ENCODE measurements at regions not wholly inside any gene's neighbourhood (a gene's known extent, or its start where the extent isn't known, plus 50 kb on each side); places are given as distances from the start of the nearest gene placed in this dataset.

DNA sequence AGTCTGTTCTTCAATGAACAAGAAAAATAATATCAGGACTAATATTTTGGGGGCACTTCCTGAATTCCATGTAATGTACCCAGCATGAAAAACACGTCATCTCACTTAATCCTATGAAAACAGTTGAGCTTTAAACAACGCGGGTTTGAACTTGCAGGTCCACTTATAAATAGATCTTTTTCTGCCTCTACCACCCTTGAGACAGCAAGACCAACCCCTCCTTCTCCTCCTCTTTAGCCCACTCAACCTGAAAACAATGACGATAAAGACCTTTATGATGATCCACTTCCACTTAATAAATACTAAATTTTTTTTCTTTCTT, 203.9 kb upstream of the KRR1 start (continued):
- TF ChIP-seq ZBTB43 (CRISPR knock-in tag; IDR thresholded peaks at IDR 0.05), result no peak

GRCh38 chr12:75714462-75715322, 203.3 kb upstream of the KRR1 start:
- Mint-ChIP-seq H3K27ac (no peak overlapping the region), H3K36me3 (no peaks in the 10 kb centered on the region), H3K4me1 (peaks cover 44% of the 10 kb centered on the region), H3K27me3 (ENCODE audit: low read depth) (peaks cover 7% of the 10 kb centered on the region; the same call in 1 of the 2 replicates), H3K9me3 (0 out of 2 replicates have a peak, but pooled peaks cover 6% of the 10 kb centered on the region), H3K4me3 (no peak overlapping the region)
- no peak for ATAC-seq
- CTCF ChIA-PET, result no interaction called here
- POLR2A ChIA-PET, result no interaction called here
- DNase-seq (ENCODE audit: low spot score), result no peak
- TF ChIP-seq RORB (CRISPR knock-in tag; IDR thresholded peaks at IDR 0.05), result no peak
- TF ChIP-seq, protein P1, sequence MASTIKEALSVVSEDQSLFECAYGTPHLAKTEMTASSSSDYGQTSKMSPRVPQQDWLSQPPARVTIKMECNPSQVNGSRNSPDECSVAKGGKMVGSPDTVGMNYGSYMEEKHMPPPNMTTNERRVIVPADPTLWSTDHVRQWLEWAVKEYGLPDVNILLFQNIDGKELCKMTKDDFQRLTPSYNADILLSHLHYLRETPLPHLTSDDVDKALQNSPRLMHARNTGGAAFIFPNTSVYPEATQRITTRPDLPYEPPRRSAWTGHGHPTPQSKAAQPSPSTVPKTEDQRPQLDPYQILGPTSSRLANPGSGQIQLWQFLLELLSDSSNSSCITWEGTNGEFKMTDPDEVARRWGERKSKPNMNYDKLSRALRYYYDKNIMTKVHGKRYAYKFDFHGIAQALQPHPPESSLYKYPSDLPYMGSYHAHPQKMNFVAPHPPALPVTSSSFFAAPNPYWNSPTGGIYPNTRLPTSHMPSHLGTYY (CRISPR knock-in tag; IDR thresholded peaks at IDR 0.05), result no peak
- no peak for TF ChIP-seq ATF2 (CRISPR knock-in tag; IDR thresholded peaks at IDR 0.05; ENCODE audit: borderline replicate concordance, low read depth)
- no peak for TF ChIP-seq NFATC4 (CRISPR knock-in tag; IDR thresholded peaks at IDR 0.05)
- TF ChIP-seq, protein P2, sequence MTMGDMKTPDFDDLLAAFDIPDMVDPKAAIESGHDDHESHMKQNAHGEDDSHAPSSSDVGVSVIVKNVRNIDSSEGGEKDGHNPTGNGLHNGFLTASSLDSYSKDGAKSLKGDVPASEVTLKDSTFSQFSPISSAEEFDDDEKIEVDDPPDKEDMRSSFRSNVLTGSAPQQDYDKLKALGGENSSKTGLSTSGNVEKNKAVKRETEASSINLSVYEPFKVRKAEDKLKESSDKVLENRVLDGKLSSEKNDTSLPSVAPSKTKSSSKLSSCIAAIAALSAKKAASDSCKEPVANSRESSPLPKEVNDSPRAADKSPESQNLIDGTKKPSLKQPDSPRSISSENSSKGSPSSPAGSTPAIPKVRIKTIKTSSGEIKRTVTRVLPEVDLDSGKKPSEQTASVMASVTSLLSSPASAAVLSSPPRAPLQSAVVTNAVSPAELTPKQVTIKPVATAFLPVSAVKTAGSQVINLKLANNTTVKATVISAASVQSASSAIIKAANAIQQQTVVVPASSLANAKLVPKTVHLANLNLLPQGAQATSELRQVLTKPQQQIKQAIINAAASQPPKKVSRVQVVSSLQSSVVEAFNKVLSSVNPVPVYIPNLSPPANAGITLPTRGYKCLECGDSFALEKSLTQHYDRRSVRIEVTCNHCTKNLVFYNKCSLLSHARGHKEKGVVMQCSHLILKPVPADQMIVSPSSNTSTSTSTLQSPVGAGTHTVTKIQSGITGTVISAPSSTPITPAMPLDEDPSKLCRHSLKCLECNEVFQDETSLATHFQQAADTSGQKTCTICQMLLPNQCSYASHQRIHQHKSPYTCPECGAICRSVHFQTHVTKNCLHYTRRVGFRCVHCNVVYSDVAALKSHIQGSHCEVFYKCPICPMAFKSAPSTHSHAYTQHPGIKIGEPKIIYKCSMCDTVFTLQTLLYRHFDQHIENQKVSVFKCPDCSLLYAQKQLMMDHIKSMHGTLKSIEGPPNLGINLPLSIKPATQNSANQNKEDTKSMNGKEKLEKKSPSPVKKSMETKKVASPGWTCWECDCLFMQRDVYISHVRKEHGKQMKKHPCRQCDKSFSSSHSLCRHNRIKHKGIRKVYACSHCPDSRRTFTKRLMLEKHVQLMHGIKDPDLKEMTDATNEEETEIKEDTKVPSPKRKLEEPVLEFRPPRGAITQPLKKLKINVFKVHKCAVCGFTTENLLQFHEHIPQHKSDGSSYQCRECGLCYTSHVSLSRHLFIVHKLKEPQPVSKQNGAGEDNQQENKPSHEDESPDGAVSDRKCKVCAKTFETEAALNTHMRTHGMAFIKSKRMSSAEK (CRISPR knock-in tag; IDR thresholded peaks at IDR 0.05; ENCODE audit: borderline replicate concordance), result no peak
- TF ChIP-seq NR2C2 (CRISPR knock-in tag; IDR thresholded peaks at IDR 0.05), result no peak
- TF ChIP-seq, protein P3, sequence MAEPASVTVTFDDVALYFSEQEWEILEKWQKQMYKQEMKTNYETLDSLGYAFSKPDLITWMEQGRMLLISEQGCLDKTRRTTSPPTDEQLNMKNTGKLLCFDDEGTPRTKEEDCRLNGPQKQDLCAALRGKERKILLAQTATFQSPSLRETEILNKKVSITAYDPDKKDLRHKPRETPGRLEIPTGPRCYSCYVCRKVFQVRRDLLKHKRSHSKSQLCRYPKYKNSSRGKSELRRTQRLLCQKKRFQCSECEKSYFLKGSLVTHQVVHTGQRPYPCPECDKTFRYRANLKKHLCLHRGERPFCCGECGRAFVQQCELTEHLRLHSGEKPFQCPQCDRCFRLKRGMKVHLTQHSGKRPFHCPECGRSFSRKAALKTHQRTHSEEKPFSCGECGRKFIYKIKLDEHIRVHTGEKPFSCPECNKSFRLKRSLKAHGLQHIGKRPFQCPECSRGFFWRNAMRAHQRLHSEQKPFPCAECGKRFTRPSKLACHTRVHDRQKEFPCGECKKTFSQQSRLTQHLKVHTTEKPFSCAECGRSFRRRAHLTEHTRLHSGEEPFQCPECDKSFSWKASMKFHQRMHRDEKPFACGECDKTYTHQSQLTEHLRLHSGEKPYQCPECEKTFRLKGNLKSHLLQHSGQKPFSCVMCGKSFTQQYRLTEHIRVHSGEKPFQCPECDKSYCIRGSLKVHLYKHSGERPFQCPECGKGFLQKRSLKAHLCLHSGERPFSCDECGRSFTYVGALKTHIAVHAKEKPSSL (CRISPR knock-in tag; conservative IDR thresholded peaks at IDR 0.05), result no peak
- no peak for TF ChIP-seq GABPB1 (CRISPR knock-in tag; IDR thresholded peaks at IDR 0.05)
- TF ChIP-seq, protein P4, sequence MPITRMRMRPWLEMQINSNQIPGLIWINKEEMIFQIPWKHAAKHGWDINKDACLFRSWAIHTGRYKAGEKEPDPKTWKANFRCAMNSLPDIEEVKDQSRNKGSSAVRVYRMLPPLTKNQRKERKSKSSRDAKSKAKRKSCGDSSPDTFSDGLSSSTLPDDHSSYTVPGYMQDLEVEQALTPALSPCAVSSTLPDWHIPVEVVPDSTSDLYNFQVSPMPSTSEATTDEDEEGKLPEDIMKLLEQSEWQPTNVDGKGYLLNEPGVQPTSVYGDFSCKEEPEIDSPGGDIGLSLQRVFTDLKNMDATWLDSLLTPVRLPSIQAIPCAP (CRISPR knock-in tag; IDR thresholded peaks at IDR 0.05), result no peak
- no peak for TF ChIP-seq AR (CRISPR knock-in tag; IDR thresholded peaks at IDR 0.05)
- TF ChIP-seq, protein P5, sequence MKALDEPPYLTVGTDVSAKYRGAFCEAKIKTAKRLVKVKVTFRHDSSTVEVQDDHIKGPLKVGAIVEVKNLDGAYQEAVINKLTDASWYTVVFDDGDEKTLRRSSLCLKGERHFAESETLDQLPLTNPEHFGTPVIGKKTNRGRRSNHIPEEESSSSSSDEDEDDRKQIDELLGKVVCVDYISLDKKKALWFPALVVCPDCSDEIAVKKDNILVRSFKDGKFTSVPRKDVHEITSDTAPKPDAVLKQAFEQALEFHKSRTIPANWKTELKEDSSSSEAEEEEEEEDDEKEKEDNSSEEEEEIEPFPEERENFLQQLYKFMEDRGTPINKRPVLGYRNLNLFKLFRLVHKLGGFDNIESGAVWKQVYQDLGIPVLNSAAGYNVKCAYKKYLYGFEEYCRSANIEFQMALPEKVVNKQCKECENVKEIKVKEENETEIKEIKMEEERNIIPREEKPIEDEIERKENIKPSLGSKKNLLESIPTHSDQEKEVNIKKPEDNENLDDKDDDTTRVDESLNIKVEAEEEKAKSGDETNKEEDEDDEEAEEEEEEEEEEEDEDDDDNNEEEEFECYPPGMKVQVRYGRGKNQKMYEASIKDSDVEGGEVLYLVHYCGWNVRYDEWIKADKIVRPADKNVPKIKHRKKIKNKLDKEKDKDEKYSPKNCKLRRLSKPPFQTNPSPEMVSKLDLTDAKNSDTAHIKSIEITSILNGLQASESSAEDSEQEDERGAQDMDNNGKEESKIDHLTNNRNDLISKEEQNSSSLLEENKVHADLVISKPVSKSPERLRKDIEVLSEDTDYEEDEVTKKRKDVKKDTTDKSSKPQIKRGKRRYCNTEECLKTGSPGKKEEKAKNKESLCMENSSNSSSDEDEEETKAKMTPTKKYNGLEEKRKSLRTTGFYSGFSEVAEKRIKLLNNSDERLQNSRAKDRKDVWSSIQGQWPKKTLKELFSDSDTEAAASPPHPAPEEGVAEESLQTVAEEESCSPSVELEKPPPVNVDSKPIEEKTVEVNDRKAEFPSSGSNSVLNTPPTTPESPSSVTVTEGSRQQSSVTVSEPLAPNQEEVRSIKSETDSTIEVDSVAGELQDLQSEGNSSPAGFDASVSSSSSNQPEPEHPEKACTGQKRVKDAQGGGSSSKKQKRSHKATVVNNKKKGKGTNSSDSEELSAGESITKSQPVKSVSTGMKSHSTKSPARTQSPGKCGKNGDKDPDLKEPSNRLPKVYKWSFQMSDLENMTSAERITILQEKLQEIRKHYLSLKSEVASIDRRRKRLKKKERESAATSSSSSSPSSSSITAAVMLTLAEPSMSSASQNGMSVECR (CRISPR knock-in tag; IDR thresholded peaks at IDR 0.05; ENCODE audit: borderline replicate concordance), result no peak
- no peak for TF ChIP-seq FOXJ3 (CRISPR knock-in tag; IDR thresholded peaks at IDR 0.05; ENCODE audit: borderline replicate concordance)
- no peak for TF ChIP-seq SMAD4 (CRISPR knock-in tag; IDR thresholded peaks at IDR 0.05)
- no peak for TF ChIP-seq SMAD3 (CRISPR knock-in tag; IDR thresholded peaks at IDR 0.05; ENCODE audit: borderline replicate concordance)

Data from WTC11 (cell line).